Fibroblast of mammary gland (primary cell): ENCODE measurements at regions not wholly inside any gene's neighbourhood (a gene's known extent, or its start where the extent isn't known, plus 50 kb on each side); places are given as distances from the start of the nearest gene placed in this dataset.

Source experiments
- DNase-seq: peaks from one replicate; pipeline ENCODE4 v3.0.0-alpha.2; 2010; ENCODE audit warnings: low read depth
- H3K4me3 ChIP-seq: 2 replicates; pipeline ENCODE4 v1.5.1; 2011; ENCODE audit warnings: low read depth, mild to moderate bottlenecking, low read length, moderate library complexity; ENCODE audit not compliant: control insufficient read depth
- TF ChIP-seq, protein P1 (sequence below): conservative IDR thresholded peaks from 2 replicates; pipeline ENCODE4 v1.5.1; 2011; ENCODE audit warnings: low read depth, low read length, inconsistent platforms; ENCODE audit not compliant: control insufficient read depth, insufficient read depth

- TF ChIP-seq, protein P1, sequence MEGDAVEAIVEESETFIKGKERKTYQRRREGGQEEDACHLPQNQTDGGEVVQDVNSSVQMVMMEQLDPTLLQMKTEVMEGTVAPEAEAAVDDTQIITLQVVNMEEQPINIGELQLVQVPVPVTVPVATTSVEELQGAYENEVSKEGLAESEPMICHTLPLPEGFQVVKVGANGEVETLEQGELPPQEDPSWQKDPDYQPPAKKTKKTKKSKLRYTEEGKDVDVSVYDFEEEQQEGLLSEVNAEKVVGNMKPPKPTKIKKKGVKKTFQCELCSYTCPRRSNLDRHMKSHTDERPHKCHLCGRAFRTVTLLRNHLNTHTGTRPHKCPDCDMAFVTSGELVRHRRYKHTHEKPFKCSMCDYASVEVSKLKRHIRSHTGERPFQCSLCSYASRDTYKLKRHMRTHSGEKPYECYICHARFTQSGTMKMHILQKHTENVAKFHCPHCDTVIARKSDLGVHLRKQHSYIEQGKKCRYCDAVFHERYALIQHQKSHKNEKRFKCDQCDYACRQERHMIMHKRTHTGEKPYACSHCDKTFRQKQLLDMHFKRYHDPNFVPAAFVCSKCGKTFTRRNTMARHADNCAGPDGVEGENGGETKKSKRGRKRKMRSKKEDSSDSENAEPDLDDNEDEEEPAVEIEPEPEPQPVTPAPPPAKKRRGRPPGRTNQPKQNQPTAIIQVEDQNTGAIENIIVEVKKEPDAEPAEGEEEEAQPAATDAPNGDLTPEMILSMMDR: no peak
- no peak overlapping the region for H3K4me3 ChIP-seq
- no peak for DNase-seq
Measured at GRCh38 chr13:70736622-70737317, 628.5 kb upstream of the KLHL1 start.

GRCh38 chr13:70732611-70733010 lies 624.4 kb upstream of the KLHL1 start:
- DNase-seq: no peak
- no peak overlapping the region for H3K4me3 ChIP-seq
- TF ChIP-seq, protein P1: no peak

DNA sequence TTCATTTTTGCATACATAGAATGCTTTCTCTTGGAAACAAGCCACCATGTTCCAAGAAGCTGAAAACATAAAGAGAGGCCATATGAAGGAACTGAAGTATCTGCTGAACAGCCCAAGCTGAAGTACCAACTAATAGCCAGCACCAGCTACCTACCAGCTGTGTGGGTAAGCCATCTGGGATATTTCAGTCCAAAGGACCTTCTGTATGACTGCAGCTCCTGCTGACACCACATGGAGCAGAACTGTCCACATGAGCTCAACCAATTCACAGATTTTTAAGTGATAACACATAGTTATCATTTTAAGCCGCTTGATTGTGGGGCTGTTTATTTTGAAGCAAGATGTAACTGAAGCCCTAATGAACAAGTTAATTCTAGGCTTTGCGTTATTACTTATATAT lies 621.1 kb upstream of the KLHL1 start:
- no peak overlapping the region for H3K4me3 ChIP-seq
- DNase-seq: no peak
- TF ChIP-seq, protein P1: no peak

DNA sequence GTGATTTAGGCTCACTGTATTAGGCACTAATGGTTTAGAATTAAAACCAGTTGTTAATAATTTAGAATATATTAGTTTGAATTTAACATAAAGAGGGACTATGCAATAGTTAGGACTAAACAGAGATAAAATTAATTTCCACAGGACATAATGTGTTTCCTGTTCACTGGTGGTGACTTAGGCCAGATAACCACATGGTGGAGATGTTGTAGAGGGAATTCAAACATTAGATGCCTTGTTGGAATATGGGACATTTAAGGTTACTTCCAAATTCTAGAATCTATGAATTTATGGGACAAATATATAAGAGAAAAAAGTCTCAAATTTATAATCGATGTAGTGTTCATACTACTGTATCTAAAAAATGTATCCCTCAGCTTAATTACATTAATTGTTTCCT lies 615.5 kb upstream of the KLHL1 start:
- H3K4me3 ChIP-seq: no peak overlapping the region
- TF ChIP-seq, protein P1: no peak
- DNase-seq: no peak

GRCh38 chr13:70720386-70720785 lies 612.1 kb upstream of the KLHL1 start:
- TF ChIP-seq, protein P1: no peak
- DNase-seq: no peak
- no peak overlapping the region for H3K4me3 ChIP-seq

- DNase-seq: no peak
- H3K4me3 ChIP-seq: no peak overlapping the region
- TF ChIP-seq, protein P1: no peak
Measured at GRCh38 chr13:70714993-70715392, 606.7 kb upstream of the KLHL1 start.

DNA sequence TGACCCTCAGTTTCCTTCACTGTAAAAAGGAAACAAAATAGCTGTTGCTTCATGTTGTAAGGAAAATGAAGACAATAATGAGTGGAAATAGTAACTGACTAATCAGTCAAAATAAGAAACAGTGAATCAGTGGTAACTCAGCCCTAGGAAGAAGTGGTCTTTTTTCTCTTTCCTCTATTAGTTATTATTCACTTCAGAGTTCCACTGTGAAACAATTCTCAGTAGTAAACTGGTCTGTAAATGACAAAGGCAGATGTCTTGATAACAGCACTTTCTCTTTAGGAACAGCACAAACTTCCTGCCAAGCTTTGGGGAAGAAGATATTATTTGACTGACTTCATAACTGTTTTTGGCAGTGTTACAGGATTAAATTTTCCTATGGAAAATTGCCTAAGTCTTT lies 600.5 kb upstream of the KLHL1 start:
- no peak for DNase-seq
- TF ChIP-seq, protein P1: no peak
- H3K4me3 ChIP-seq: no peak overlapping the region
